Mucosa of rectum (tissue), 2 donors: ENCODE measurements at regions not wholly inside any gene's neighbourhood (a gene's known extent, or its start where the extent isn't known, plus 50 kb on each side); places are given as distances from the start of the nearest gene placed in this dataset.

ENCODE experiments used
- H3K27ac ChIP-seq, 2 donors: one replicate each; pipeline ENCODE4 v1.7.0; 2013; ENCODE audit warnings: inconsistent platforms in 2 of 2, low read depth in 2 of 2, low read length in 2 of 2
- H3K27me3 ChIP-seq, 2 donors: one replicate each; pipeline ENCODE4 v1.7.0; 2013; ENCODE audit warnings: low read length in 2 of 2; ENCODE audit not compliant: control insufficient read depth in 2 of 2, insufficient read depth in 2 of 2
- H3K36me3 ChIP-seq, 2 donors: one replicate each; pipeline ENCODE4 v1.7.0; 2013; ENCODE audit warnings: low read length in 2 of 2; ENCODE audit not compliant: control insufficient read depth in 2 of 2, insufficient read depth in 2 of 2
- H3K4me1 ChIP-seq, 2 donors: one replicate each; pipeline ENCODE4 v1.7.0; 2013; ENCODE audit warnings: low read length in 2 of 2, mild to moderate bottlenecking in 1 of 2; ENCODE audit not compliant: control insufficient read depth in 2 of 2, insufficient read depth in 2 of 2
- H3K4me3 ChIP-seq, 2 donors: one replicate each; pipeline ENCODE4 v1.7.0; 2013; ENCODE audit warnings: low read length in 2 of 2
- H3K9ac ChIP-seq, 2 donors: one replicate each; pipeline ENCODE4 v1.7.0; 2013; ENCODE audit warnings: low read length in 2 of 2, low read depth in 1 of 2, mild to moderate bottlenecking in 1 of 2
- H3K9me3 ChIP-seq, 2 donors: one replicate each; pipeline ENCODE4 v1.7.0; 2013; ENCODE audit warnings: low read length in 2 of 2; ENCODE audit not compliant: control insufficient read depth in 2 of 2
- donor health status: healthy.
- donor health status: Normal muscosa, but diverticular disease.

DNA sequence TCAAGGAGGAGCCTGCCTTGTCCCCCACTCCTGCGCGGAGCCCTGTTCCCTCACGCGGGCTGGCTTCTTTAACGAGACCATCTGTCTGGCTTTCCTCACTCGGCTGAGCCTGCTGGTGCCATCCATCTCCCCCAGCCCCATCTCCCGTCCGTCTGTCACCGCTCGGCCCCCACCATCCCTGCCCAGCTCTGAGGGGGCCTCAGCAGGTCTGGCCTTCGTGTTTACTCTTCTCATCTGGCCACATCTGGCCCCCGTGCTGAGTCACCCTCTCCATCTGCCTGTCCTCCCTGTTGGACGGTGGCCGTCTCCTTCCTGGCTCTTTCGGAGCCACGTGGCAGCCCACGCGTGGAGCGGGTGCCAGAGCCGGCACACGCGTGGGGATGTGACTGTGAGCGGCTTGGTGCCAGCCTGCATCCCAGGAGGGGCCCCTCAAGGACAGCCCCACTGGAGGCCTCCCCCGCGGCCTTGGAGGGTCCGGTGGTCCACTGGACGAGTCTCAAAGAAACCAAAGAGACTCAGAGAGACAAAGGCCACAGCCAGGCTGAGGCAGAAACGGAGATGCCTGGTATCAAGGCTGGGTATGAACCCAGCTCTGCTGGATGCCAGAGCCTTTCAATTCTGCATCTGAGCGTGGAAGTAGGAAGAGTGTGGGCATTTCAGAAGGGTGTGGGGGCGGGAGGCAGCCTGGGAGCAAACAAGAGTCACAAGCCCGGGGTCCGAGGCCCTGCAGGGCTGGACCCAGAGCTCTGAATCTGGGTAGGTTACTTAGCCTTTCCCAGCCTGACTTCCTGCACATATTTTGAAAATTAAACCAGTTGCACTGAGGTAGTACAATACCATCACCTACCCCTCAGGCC lies 76.7 kb upstream of the UNC5A start:
- H3K4me3 ChIP-seq, result no peak overlapping the region
- no peak overlapping the region for H3K9ac ChIP-seq
- H3K27me3 ChIP-seq, result peaks cover 3 to 4% of the 10 kb centered on the region in 2 donors
- no peak overlapping the region for H3K27ac ChIP-seq
- H3K4me1 ChIP-seq, result no peaks in the 10 kb centered on the region
- no peaks in the 10 kb centered on the region for H3K9me3 ChIP-seq
- H3K36me3 ChIP-seq, result no peaks in the 10 kb centered on the region

DNA sequence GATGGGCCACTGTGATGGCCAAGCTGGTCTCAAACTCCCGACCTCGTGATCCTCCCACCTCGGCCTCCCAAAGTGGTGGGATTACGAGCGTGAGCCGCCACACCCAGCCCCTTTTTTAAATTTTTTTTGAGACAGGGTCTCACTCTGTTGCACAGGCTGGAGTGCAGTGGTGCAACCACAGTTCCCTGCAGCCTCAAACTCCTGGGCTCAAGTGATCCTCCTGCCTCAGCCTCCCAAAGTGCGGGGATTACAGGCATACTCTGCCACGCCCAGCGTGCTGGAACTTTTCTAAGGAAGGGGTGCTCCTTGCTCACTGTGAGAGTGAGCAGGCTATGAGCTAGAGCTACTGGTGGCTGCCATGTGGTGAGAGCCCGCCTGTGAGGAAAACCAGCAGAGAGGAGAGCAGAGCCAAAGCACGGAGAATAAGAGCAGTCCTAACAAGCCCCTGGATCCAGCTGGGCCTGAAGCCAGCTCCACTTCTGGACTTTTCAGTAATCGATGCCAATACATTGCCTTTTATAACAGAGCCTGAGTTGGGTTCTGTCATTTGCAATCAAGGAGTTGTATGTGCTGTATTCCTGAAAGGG lies 75.5 kb upstream of the UNC5A start:
- no peak overlapping the region for H3K27ac ChIP-seq
- no peak overlapping the region for H3K4me3 ChIP-seq
- peaks cover 6 to 9% of the 10 kb centered on the region in 2 donors for H3K27me3 ChIP-seq
- H3K4me1 ChIP-seq, result no peaks in the 10 kb centered on the region
- H3K36me3 ChIP-seq, result no peaks in the 10 kb centered on the region
- H3K9ac ChIP-seq, result no peak overlapping the region
- H3K9me3 ChIP-seq, result no peaks in the 10 kb centered on the region

DNA sequence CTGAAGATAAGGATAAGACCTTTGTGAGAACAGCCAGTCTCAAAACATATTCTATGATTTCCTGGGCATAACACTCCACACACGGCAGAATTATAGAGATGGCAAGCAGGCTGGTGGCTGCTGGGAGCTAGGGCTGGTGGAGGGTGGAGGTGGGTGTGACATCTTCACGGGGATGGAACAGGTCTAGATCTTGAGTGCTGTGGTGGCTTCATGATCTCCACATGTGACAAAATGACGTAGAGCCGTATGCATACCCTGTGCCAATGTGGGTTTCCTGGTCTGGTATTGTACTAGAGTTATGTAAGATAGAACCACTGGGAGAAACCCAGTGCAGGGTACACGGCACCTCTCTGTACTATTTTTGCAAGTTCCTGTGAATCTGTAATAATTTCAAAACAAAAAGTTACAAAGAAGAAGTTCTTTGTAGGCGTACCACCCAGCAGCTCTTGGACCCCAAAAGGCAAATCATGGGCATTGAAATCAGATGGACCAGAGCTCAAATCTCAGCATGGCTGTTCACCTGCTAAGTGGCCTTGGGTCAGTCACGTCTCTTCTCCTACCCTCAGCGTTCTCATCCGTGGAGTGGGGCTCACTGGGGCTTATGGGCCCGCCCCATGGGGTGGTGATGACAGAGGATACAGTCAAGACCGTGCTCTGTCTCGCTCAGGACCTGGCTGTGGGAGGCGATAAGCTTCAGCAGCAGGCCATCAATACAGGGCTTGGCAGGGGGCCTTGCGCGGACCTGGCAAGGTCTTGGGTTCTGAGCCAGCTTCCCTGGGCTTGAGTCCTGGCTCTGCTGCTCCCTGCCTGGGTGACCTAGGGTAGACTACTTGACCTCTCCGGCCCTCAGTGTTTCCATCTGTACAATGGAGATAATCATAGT lies 74.7 kb upstream of the UNC5A start:
- Histone ChIP-seq H3K4me1 (no peaks in the 10 kb centered on the region), H3K4me3 (no peak overlapping the region), H3K27ac (no peak overlapping the region), H3K9me3 (no peaks in the 10 kb centered on the region), H3K27me3 (peaks cover 2 to 10% of the 10 kb centered on the region in 2 donors), H3K9ac (no peak overlapping the region), H3K36me3 (no peaks in the 10 kb centered on the region)

DNA sequence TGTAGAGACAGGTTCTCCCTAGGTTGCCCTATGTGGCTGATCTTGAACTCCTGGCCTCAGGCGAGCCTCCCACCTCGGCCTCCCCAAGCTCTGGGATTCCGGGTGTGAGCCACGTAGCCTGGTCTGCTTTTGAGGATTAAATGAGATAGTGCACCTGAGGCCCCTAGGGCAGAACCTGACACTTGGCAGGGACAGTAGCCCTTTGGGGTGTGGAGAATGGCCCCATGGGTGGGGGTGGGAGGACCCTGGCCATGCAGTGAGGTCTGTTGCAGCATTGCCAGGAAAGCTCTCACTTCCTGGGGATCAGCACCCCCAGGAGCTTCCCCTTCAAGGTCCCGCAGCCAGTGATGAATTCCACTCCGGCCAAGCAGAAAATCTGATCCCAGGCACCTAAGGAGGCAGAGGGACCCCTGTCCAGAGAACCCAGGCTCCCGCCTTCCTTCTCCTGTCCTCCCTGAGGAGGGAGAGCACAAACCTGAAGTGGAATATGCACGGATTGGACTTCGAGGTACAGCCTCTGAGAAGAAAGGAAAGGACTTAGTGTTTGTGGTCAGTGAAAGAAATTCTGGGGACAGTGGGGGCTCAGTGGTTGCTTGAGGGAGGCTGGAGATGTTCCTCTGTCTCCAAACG lies 73.9 kb upstream of the UNC5A start:
- H3K36me3 ChIP-seq, result no peaks in the 10 kb centered on the region
- H3K4me1 ChIP-seq, result no peaks in the 10 kb centered on the region
- H3K9ac ChIP-seq, result no peak overlapping the region
- no peak overlapping the region for H3K4me3 ChIP-seq
- no peaks in the 10 kb centered on the region for H3K9me3 ChIP-seq
- H3K27me3 ChIP-seq, result peaks cover 4 to 13% of the 10 kb centered on the region in 2 donors
- no peak overlapping the region for H3K27ac ChIP-seq

DNA sequence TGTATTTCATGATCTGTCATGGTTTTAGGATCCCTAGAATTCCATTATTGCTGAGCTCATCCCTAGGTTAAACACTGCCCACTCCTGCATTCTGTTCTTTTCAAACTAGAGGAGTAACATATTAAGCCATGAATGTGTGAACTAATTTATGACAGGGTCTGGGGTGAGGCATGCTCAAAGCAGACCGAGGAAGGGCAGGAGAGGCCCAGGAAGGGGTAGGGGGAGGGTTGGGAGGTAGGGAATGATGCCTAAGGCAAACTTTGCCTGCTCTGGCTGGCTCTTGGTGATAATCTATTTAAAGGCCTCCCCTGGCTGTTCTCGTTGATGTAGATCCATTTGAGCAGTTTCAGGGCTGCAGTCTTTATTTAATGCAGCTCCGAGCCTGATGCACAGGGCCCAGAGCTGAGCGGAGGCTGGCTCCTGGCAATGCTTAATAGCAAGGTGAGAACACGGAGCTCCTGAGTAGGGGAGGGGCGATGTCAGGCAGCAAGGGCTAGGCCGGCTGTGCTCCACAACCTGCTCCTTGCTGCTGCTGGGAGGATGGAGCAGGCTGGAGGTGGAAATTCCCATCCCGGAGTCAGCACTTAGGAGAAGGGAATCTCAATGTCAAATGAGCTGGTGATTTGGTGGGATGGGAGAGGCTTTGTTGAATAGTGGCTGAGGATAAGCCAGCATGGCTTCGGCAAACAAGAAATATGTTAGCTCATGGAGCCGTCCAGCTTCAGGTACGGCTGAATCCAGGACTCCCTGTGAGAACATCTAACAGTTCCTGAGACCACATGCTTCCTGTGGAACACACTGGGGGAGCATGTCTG lies 73.2 kb upstream of the UNC5A start:
- no peak overlapping the region for H3K27ac ChIP-seq
- H3K9ac ChIP-seq, result no peak overlapping the region
- no peak overlapping the region for H3K4me3 ChIP-seq
- H3K27me3 ChIP-seq, result peaks cover 6 to 20% of the 10 kb centered on the region in 2 donors
- no peaks in the 10 kb centered on the region for H3K9me3 ChIP-seq
- H3K4me1 ChIP-seq, result no peaks in the 10 kb centered on the region
- H3K36me3 ChIP-seq, result no peaks in the 10 kb centered on the region

DNA sequence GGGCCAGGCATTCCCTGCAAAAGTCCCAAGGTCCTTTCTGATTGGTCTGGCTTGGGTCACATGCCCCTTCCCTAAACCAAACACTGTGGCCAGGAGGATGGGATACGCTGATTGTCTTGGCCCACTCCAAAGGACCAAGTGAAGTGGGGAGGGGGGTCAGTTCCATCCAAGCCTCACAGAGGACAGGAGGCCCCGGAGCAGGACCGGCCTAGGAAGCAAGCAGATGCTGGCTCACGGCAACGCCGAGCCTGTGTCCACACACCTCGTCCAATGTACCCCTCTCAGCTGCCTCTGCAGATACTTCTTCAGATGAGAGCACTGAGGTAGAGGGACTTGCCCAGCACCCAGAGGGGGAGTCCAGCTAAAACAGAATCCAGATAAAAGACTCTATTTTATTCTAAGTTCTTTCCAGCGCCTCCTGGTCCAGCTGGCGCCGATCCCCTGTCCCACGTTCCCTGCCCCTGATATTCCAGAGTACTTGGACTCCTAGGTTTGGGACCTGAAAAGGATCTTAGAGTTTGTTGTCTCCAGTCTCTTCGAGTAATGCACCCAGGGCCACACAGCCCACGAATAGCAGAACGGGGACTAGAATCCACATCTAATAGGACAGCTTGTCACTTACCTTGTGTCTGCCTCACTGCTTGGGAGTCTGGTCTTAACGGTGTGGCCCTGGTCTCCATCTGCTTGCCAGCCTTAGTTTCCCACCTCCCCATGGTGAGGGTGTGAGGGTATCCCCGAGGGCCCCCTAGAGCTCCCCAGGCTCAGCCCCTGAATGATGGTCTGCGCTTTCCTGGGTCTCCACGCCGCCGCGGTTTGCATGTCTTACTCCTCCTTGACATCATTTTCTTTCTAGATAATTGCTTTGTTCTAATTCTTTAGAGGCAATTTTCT lies 72.4 kb upstream of the UNC5A start:
- Histone ChIP-seq H3K27me3 (peaks cover 11 to 27% of the 10 kb centered on the region in 2 donors), H3K27ac (no peak overlapping the region), H3K4me3 (no peak overlapping the region), H3K4me1 (no peaks in the 10 kb centered on the region), H3K9ac (no peak overlapping the region), H3K36me3 (no peaks in the 10 kb centered on the region), H3K9me3 (no peaks in the 10 kb centered on the region)

DNA sequence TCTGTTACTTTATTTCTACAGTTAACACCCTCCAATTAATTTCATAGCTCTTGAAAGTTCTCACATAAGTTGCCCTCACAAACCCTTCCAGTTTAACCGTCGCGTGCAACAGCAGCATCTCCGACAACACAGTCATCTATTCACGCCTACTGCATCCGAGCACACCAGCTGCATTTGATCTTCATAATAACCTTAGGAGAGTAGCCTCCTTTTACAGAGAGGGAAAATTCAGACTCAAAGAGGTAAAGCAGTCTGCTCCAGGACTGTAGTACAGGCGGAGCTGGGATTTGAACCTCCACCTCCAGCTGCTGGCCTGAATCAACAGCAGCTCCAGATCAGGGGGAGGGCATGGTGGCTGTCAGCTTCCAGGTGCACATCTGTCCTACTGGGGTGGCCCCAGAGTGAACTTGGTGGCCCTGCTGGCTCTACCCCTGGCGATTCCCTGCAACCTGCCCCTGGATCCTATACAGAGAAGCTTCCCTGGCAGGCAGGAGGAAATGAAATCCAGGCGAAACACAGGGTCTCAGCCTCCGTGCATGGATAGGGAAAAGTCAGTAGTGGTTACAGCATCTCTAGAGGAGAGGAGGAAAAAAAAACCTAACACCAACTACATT lies 71.6 kb upstream of the UNC5A start:
- Histone ChIP-seq H3K9me3 (no peaks in the 10 kb centered on the region), H3K36me3 (no peaks in the 10 kb centered on the region), H3K4me1 (no peaks in the 10 kb centered on the region), H3K4me3 (no peak overlapping the region), H3K9ac (no peak overlapping the region), H3K27ac (no peak overlapping the region), H3K27me3 (peaks cover 11 to 34% of the 10 kb centered on the region in 2 donors)

DNA sequence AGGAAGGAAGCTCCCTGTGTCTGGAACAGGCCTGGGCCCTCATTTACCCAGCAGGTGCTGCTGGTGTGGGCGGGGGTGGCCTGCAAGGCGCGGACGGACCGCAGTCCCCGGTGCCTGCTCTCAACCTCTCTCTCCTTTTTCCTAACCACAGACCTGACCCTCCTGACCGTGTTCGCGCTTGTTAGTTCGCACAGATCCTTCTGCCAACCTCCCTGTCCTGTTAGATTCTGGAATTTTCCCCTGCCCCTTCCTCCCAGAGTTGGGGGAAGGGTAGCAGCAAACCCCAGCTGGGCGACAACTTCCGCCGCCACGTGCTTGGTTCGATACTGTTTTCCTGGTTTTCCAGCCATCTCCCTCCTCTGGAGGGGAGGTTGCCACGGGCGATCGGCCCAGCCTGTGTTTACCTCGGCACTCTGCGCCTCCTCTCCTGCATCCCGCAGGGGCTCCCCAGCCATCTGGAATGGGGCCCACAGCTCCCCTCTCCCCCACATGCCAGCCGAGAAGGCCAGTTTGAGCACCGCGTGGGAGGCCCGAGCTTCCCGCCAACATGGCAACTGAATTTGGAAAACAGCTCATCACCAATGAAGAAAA lies 70.8 kb upstream of the UNC5A start:
- no peak overlapping the region for H3K4me3 ChIP-seq
- no peak overlapping the region for H3K27ac ChIP-seq
- peaks cover 18 to 42% of the 10 kb centered on the region in 2 donors for H3K27me3 ChIP-seq
- no peaks in the 10 kb centered on the region for H3K9me3 ChIP-seq
- no peaks in the 10 kb centered on the region for H3K36me3 ChIP-seq
- H3K9ac ChIP-seq, result no peak overlapping the region
- H3K4me1 ChIP-seq, result no peaks in the 10 kb centered on the region
